Left lobe of liver (tissue), 2 donors: ENCODE measurements at regions not wholly inside any gene's neighbourhood (a gene's known extent, or its start where the extent isn't known, plus 50 kb on each side); places are given as distances from the start of the nearest gene placed in this dataset.

Experiments
- ATAC-seq: fragments of 200-7000 bp; cut with Tn5 transposase; one replicate; pipeline ENCODE4 v1.9.1; 2020; ENCODE audit warnings: mild to moderate bottlenecking, moderate library complexity
- DNase-seq: peaks from one replicate; pipeline ENCODE4 v3.0.0-alpha.2; 2020; ENCODE audit warnings: low spot score
- donor health status: DM: no; HTN: no; CAD: no; lungs with moderate emphysema.
- donor health status: DM: no; HTN: yes; CAD: no.

GRCh38 chr19:16000024-16000663 lies 51.3 kb downstream of the OR10H4 start:
- ATAC-seq (no peak), DNase-seq (no peak)

- ATAC-seq (peak; percentile 91), DNase-seq (no peak)
Measured at GRCh38 chr19:16001481-16002312, 52.9 kb downstream of the OR10H4 start.

- no peak for DNase-seq
- ATAC-seq = peak; percentile 14
Measured at GRCh38 chr19:16002406-16003384, 53.9 kb downstream of the OR10H4 start.

GRCh38 chr19:16003391-16003790 lies 54.6 kb downstream of the OR10H4 start:
- ATAC-seq (no peak), DNase-seq (no peak)

- no peak for DNase-seq
- no peak for ATAC-seq
Measured at GRCh38 chr19:16005925-16006324, 57.1 kb downstream of the OR10H4 start.

GRCh38 chr19:16012552-16012951 lies 63.7 kb upstream of the TPM4 start:
- no peak for ATAC-seq

GRCh38 chr19:16013181-16013850 lies 63.0 kb upstream of the TPM4 start:
- DNase-seq (no peak), ATAC-seq (no peak)

More at GRCh38 chr19:16012552-16012951, 63.7 kb upstream of the TPM4 start:
- no peak for DNase-seq

- no peak for ATAC-seq
- no peak for DNase-seq
Measured at GRCh38 chr19:16013851-16014840, 62.1 kb upstream of the TPM4 start.

GRCh38 chr19:16014923-16015804 lies 61.1 kb upstream of the TPM4 start:
- no peak for DNase-seq
- ATAC-seq = no peak

- no peak for ATAC-seq
- no peak for DNase-seq
Measured at GRCh38 chr19:16015805-16016173, 60.5 kb upstream of the TPM4 start.

GRCh38 chr19:16016226-16017137 lies 59.8 kb upstream of the TPM4 start:
- peak; percentile 49 for DNase-seq

GRCh38 chr19:16017138-16017490 lies 59.2 kb upstream of the TPM4 start:
- DNase-seq (no peak), ATAC-seq (no peak)

More at GRCh38 chr19:16016226-16017137, 59.8 kb upstream of the TPM4 start:
- ATAC-seq = peak; percentile 65

GRCh38 chr19:16018106-16018755 lies 58.1 kb upstream of the TPM4 start:
- no peak for ATAC-seq

GRCh38 chr19:16018801-16019551 lies 57.3 kb upstream of the TPM4 start:
- no peak for DNase-seq
- ATAC-seq = no peak

More at GRCh38 chr19:16018106-16018755, 58.1 kb upstream of the TPM4 start:
- DNase-seq = no peak

GRCh38 chr19:16019691-16020448 lies 56.4 kb upstream of the TPM4 start:
- no peak for DNase-seq
- ATAC-seq = no peak
